Right kidney (tissue), 1 donor: ENCODE measurements at regions not wholly inside any gene's neighbourhood (a gene's known extent, or its start where the extent isn't known, plus 50 kb on each side); places are given as distances from the start of the nearest gene placed in this dataset.
A peak's percentile ranks its signal among the peaks of the same experiment; 100 is the strongest.

ENCODE experiments used
- DNase-seq: peaks from one replicate; pipeline ENCODE4 v3.0.0-alpha.2; 2016

GRCh38 chr18:45227001-45227742, 388.1 kb upstream of the SLC14A2 start:
- no peak for DNase-seq

DNA sequence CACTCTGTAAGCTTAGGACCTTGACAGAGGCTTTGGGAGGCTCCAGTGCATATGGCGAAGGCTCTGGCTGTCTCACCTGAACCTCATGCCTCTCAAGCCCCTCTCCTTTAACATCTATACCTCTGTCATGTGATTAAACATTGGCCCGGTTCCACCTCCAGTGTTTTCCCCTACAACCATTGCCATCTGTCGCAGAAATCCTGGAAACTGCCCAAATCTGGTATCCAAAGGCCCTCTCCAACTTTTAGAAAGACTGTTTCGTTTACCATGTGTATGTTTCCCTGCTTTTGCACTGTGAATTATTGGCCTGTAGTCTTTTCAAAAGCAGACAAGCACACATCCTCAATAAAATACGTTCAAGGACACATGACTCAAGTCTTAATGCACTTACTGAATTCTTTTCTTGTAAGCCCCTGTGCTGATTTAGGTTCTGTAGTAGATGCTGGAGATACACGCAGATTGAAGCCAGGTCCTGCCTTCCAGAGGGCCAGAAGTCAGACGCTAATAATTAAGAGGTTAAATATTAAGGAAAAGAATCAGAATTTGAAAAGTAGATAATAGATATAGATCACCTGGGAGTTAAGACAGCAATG, 386.4 kb upstream of the SLC14A2 start:
- no peak for DNase-seq

DNA sequence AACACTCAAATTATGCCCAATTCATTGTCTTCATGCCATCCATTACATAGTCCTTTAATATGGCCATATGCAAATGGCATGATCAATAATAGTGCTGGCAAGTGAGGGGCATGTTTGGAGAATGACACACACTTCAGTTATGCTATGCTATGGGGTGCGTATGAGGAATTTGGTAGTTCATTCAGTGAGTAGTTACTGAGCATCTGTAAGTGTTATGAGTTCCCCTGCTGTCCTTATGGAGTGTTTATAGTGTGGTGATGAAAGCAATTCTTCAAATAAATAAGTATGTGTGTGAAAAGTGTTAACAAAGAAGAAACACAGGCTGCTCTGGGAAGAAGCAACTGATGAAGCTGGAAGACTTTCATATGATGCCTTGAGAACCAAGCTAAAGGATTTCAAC, 383.7 kb upstream of the SLC14A2 start:
- no peak for DNase-seq

DNA sequence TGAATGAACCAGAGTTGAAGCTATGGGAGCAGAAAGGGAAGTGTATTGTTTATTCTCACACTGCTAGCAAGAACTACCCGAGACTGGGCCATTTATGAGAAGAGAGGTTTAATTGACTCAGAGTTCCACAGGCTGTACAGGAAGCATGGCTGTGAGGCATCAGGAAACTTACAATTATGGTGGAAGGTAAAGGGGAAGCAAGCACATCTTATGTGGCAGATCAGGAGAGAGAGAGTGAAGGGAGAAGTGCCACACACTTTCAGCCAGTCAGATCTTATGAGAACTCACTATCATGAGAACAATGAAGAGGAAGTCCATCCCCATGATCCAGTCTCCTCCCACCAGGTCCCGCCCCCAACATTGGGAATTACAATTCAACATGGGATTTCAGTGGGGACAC, 383.2 kb upstream of the SLC14A2 start:
- no peak for DNase-seq

GRCh38 chr18:45236676-45237075, 378.6 kb upstream of the SLC14A2 start:
- DNase-seq, result no peak

DNA sequence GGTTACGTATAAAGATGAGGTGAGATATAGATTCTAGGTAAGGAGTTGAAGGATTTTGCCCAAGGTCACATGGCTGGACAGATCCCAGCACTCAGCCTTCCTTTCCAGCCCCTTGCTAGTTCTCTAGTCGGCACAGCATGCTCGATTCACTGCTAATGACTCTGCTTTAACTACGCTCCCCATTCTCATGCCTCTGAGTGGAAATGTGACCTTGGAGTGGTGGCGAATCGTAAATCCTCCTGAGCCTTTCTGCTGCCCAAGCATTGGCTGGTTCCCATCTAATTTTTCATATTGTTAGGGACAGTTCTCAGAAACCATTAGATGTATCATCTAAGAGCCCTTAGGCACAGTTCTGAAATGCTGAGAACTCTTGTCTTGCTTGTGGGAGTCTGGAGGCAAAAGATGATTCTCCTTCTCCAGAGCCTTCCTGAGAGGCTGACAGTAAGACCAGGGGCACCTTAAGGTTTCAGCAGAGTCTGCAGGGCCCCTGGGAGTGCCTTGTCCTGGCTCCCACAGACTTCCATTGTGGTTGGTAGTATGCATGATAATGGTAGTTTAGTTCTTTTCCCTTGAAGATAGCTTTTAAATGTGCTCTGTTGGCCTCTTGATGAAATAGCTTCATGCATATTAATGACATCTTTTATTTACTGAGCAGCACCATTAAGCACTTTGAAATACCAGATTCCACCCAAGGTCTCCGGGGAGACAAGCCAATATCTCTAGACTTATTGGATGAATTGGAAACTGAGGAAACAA, 377.8 kb upstream of the SLC14A2 start:
- no peak for DNase-seq

- DNase-seq, result no peak
Measured at GRCh38 chr18:45241271-45241670, 374.0 kb upstream of the SLC14A2 start.

- DNase-seq, result no peak
Measured at GRCh38 chr18:45241982-45242565, 373.2 kb upstream of the SLC14A2 start.

DNA sequence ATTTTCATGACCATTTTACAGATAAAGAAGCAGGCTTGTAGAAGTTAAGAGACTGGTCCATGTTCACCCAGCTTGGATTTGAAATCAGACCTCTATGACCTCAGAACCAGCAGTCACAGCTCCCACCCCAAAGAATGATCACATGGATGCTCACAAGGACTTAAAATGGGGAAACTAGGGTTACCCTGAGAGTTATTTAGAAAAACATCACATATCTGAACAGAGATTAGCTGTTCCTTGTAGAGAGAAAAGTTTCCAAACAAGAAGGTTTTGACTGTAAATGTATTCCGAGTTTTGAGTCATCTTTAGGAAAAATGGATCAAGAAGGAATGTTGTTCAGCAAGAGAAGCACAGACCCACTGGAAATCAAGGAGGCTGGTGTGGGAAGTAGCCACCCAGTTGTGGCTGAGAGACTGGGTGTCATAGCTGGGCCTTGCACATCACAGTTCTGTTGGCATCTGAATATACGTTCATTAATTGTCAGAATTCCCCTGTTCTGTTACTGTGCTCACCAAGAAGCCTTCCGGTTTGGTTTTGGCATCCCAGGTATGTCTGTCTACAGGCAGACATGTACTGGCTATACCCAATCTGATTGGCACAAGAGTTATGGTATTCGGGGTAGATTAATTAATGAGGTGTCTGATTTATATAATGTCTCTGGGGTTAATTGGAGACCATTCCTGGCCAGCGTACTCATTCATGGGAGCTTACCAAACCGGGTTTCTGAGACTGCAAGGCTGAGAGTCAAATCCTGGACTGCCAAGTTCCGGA, 371.8 kb upstream of the SLC14A2 start:
- DNase-seq, result no peak

DNA sequence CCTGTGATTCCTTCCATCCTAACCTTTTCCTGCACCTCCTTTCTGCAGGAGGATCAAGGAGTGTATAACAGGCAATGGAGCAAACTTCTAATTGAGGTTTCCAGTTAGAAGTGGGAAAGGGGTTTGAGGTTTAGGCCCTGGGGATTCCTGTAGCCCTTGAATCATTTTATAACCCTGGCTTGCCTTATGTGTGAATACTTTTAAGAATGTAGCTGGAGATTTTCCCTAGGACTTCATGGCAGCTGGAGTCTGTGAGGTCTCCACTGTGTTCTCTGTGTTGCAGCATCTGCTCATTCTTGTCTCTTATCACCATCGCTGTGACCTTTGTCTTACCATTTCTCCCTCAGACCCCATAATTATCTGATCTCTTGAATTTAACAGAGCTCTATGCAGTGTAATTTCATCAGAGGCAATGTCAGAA, 370.2 kb upstream of the SLC14A2 start:
- no peak for DNase-seq

DNA sequence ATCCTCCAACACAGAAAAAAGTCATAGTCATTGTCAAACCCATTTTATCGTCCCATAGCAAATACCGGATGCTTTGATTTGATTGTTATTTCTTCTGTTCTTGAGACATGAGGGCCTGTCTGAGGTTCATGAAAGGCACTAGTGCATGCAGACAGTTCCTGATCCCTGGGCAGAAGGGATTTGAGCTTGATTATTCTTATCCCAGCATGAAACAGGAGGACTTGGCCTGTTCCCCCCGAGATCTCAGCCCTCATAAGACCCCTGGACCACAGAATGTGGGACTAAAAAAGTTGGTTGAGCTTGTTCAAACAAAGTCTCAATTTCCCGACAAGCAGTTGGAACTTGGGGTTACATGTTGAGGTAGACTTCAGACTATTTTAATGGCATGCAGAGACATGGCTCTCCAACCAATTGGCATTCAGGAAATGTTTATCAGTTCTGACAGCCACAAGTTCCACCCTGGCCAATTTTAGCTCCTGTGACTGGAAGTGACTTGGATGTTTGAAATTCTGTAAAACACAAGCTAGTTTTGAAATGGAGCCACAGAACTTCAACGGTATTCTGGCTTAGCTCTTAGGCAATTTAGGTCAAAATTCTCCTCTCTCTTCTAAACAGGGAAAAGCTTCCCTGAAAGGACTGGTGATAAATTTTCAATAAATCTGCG, 366.9 kb upstream of the SLC14A2 start:
- DNase-seq, result no peak

DNA sequence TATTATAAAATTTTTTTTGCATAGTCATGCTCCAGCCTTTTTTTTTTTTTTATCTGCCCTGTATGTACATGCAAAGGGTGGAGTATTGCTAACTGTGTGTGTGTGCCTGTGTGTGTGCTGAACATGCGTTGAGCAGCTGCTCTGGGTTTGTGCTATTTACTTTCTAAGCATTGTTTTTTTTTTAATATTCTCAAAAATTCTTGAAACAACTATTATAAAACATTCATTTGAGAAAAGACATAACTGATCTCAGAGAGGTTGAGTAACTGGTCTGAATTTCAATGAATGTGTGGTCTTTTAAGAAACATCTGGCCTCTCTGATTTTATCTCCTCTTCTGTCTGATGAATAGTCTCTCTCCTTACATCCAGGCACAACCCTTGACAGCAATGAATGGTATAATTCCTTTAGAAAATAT, 366.0 kb upstream of the SLC14A2 start:
- DNase-seq, result no peak

- DNase-seq, result no peak
Measured at GRCh38 chr18:45250479-45250878, 364.8 kb upstream of the SLC14A2 start.

- no peak for DNase-seq
Measured at GRCh38 chr18:45251236-45251635, 364.0 kb upstream of the SLC14A2 start.

- DNase-seq, result no peak
Measured at GRCh38 chr18:45252474-45252873, 362.8 kb upstream of the SLC14A2 start.

DNA sequence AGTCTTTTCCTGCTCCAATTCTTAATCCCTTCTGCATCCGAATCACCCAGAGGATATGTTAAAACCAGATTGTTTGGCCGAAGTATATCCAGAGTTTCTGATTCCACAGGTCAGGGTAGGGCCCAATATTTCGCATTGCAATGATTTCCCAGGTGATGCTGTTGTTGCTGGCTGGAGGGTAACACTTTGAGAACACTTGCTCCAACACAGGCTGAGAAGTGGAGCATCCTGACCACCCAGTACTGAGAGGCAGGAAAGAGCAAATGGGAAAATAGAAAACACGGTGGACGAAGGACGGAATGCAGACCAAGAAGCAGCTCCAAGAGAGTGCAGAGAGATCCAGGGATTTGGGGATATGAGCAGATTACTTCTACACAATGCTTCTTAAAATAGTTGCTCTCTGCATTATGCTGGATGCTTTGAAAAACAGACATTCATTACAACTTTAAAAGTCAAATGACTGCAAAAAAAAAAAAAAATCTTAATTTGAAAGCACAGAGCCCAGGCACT, 362.2 kb upstream of the SLC14A2 start:
- DNase-seq, result no peak

- DNase-seq, result no peak
Measured at GRCh38 chr18:45253973-45254708, 361.1 kb upstream of the SLC14A2 start.

- no peak for DNase-seq
Measured at GRCh38 chr18:45254709-45255082, 360.6 kb upstream of the SLC14A2 start.

- peak; percentile 20 for DNase-seq
Measured at GRCh38 chr18:45255197-45255890, 359.9 kb upstream of the SLC14A2 start.

GRCh38 chr18:45260125-45260524, 355.2 kb upstream of the SLC14A2 start:
- DNase-seq, result no peak
